ENCODE measurements at regions not wholly inside any gene's neighbourhood (a gene's known extent, or its start where the extent isn't known, plus 50 kb on each side); places are given as distances from the start of the nearest gene placed in this dataset.

DNA sequence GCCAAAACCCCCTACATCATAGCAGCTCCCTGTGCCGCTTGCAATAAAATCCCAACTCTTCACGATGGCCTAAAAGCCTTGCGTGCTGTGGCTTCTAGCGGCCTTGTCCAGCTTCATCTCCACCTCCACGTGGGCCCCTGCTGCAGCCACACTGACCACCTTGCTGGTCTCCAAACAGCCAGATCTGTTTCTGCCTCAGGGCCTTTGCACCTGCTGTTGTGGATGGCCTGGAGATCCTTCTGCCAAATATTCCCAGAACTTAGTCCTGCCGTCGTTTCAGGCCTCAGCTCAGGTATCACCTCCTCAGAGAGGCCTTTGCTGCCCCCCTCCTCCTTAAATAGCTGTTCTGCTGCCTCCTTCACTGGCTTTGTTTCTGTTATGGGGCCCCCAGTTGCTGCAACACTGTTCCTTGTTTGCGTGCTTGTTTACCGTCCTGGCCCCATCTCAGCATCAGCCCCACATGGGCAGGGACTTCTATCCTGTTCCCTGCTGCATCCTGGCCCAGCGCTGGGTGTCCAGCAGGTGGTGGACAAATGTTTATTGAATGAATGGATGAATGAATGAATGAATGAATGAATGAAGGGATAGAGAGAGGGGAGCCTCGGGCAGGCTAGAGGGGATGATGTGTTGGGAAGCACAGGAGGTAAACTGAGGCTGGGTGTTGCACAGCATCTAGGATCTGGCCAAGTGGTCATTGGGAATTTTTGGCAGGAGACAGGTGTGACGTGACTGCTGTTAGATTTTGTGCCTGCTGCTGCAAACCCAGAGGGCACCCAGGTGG lies 171.0 kb upstream of the GSE1 start:
- TF ChIP-seq EZH2 (IDR thresholded peaks at IDR 0.05; ENCODE audit: borderline replicate concordance, low read depth, low read length, severe bottlenecking) (no peak), CTCF (IDR thresholded peaks at IDR 0.05; ENCODE audit: borderline replicate concordance, extremely low read depth, low read length, poor library complexity, severe bottlenecking) (no peak)
